ENCODE measurements at regions not wholly inside any gene's neighbourhood (a gene's known extent, or its start where the extent isn't known, plus 50 kb on each side); places are given as distances from the start of the nearest gene placed in this dataset.

DNA sequence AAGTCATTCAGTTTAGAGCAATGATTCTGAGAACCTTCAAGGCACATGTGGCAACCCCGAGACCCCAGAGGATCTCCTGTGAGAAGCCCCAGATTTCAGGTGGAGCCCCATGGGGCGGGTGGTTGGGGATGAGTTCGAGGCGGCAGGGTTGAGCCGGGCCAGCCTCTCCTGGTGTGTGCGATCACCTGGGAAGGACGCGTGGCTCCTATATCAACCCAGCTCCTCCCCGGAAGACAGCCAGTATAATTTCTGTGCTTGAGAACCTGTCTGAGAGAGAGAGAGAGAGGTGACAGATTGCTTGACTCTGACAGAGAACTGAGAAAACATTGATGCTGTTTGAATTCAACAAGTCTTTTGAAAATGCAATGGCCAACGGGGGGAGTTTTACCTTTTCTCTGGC lies 89.0 kb downstream of the TEX29 start:
- peak overlapping the region; percentile 11 for H3K4me3 ChIP-seq (ENCODE audit: low read length)
- H3F3A ChIP-seq (ENCODE audit: insufficient read depth, low read length, poor library complexity, severe bottlenecking) = peaks cover 8% of the 10 kb centered on the region
- no peaks in the 10 kb centered on the region for H3K36me3 ChIP-seq (ENCODE audit: insufficient read depth, low read length)
- H3K79me2 ChIP-seq (replicated peaks; ENCODE audit: insufficient read depth, low read length) = peaks cover 8% of the 10 kb centered on the region
- no peaks in the 10 kb centered on the region for H3K9me2 ChIP-seq (ENCODE audit: insufficient read depth, low read length)
- no peaks in the 10 kb centered on the region for H4K20me1 ChIP-seq (ENCODE audit: insufficient read depth)
- peak overlapping the region; percentile 7 for H3K9ac ChIP-seq (ENCODE audit: low read length)
- H3K9me3 ChIP-seq (ENCODE audit: low read length) = no peaks in the 10 kb centered on the region
- peak overlapping the region; percentile 71 for H3K27ac ChIP-seq (ENCODE audit: low read length)
- H3K4me2 ChIP-seq (ENCODE audit: low read length) = no peak overlapping the region
- no peaks in the 10 kb centered on the region for H3K27me3 ChIP-seq (ENCODE audit: insufficient read depth, low read depth, low read length)
- no peak overlapping the region for H2AFZ ChIP-seq (ENCODE audit: low read depth, low read length)
- TF ChIP-seq MXI1 (conservative IDR thresholded peaks at IDR 0.05; ENCODE audit: poor library complexity, severe bottlenecking) (no peak), POLR2AphosphoS5 (IDR thresholded peaks at IDR 0.05) (peak; percentile 78), EP300 (conservative IDR thresholded peaks at IDR 0.05; ENCODE audit: poor library complexity, severe bottlenecking) (peak; percentile 83), SMC3 (conservative IDR thresholded peaks at IDR 0.05; ENCODE audit: poor library complexity) (no peak), TAF1 (IDR thresholded peaks at IDR 0.05; ENCODE audit: low read depth) (peak; percentile 19), CTCF (IDR thresholded peaks at IDR 0.05; ENCODE audit: poor library complexity, severe bottlenecking) (peak; percentile 9)

GRCh38 chr13:111410232-111411021 lies 90.0 kb downstream of the TEX29 start:
- H3K9me2 ChIP-seq (ENCODE audit: insufficient read depth, low read length) = no peaks in the 10 kb centered on the region
- H3F3A ChIP-seq (ENCODE audit: insufficient read depth, low read length, poor library complexity, severe bottlenecking) = peaks cover 8% of the 10 kb centered on the region
- TF ChIP-seq REST (IDR thresholded peaks at IDR 0.05; ENCODE audit: borderline replicate concordance) (peak; percentile 56), POLR2AphosphoS5 (IDR thresholded peaks at IDR 0.05) (peak; percentile 63), EP300 (conservative IDR thresholded peaks at IDR 0.05; ENCODE audit: poor library complexity, severe bottlenecking) (peak; percentile 96), SMC3 (conservative IDR thresholded peaks at IDR 0.05; ENCODE audit: poor library complexity) (no peak)
- peak overlapping the region; percentile 58 for H3K9ac ChIP-seq (ENCODE audit: low read length)
- H4K20me1 ChIP-seq (ENCODE audit: insufficient read depth) = no peaks in the 10 kb centered on the region
- no peak overlapping the region for H2AFZ ChIP-seq (ENCODE audit: low read depth, low read length)
- peaks cover 18% of the 10 kb centered on the region for H3K79me2 ChIP-seq (replicated peaks; ENCODE audit: insufficient read depth, low read length)
- peak overlapping the region; percentile 55 for H3K4me3 ChIP-seq (ENCODE audit: low read length)
- H3K27ac ChIP-seq (ENCODE audit: low read length) = peak overlapping the region; percentile 71
- no peaks in the 10 kb centered on the region for H3K9me3 ChIP-seq (ENCODE audit: low read length)
- H3K36me3 ChIP-seq (ENCODE audit: insufficient read depth, low read length) = no peaks in the 10 kb centered on the region
- H3K4me2 ChIP-seq (ENCODE audit: low read length) = no peak overlapping the region
- no peaks in the 10 kb centered on the region for H3K27me3 ChIP-seq (ENCODE audit: insufficient read depth, low read depth, low read length)
